H1 (cell line): ENCODE measurements at regions not wholly inside any gene's neighbourhood (a gene's known extent, or its start where the extent isn't known, plus 50 kb on each side); places are given as distances from the start of the nearest gene placed in this dataset.

Experiments used
- SP1 ChIP-seq: IDR thresholded peaks from 2 replicates; pipeline ENCODE4 v1.6.1; 2011; ENCODE audit warnings: low read depth, low read length

DNA sequence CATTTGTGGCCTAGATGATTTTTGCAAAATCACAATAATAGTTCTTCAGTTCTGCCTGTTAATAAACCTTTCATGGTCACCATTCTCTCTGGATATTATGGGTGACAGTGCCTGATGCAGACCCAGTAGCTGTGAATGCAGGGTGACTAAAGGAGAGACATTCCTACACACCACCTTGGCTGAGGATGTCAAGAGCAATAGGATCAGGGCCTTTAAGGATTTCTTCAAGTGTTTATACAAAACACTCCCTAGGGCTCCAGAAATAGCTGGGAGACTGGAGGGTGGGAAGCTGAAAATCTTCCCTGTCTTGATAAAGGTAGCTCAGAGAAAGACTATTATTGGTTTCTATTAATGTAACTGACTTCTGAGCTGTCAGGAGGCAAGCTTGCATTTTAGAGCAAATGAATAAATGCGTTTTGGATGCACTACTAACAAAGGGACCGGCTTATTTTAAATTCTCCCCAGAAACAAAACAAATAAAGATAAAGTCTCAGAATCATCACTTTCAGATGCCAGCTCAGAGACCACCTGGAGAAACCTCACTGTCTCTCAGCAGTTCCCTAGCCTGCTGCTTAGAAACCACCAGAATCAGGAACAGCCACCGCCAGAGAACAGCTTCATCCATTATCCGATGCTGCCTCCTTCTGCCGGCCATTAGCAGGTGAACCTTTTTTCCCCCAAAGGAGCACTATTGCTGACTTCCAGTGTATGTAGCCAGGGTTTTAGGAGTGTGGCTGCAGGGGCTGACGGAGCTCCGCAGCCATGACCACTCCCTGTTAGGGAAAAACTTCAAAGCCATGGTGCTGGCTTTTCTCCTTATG, 171.4 kb upstream of the DYNLRB2 start (continued):
- no peak for TF ChIP-seq SP1
